Ectodermal cell (in vitro differentiated cells): ENCODE measurements at regions not wholly inside any gene's neighbourhood (a gene's known extent, or its start where the extent isn't known, plus 50 kb on each side); places are given as distances from the start of the nearest gene placed in this dataset.

ENCODE experiments used
- H3K27ac ChIP-seq: 2 replicates; pipeline ENCODE4 v1.7.0; 2013; ENCODE audit warnings: mild to moderate bottlenecking, low read depth, low read length; ENCODE audit not compliant: insufficient read depth, poor library complexity, severe bottlenecking
- H3K27me3 ChIP-seq: 2 replicates; pipeline ENCODE4 v1.7.0; 2013; ENCODE audit warnings: mild to moderate bottlenecking, low read length; ENCODE audit not compliant: insufficient read depth, control insufficient read depth, poor library complexity, severe bottlenecking
- H3K36me3 ChIP-seq: one replicate; pipeline ENCODE4 v1.7.0; 2013; ENCODE audit warnings: low read length; ENCODE audit not compliant: control insufficient read depth, insufficient read depth
- H3K4me1 ChIP-seq: one replicate; pipeline ENCODE4 v1.7.0; 2013; ENCODE audit warnings: low read length; ENCODE audit not compliant: control insufficient read depth, insufficient read depth
- H3K4me3 ChIP-seq: 2 replicates; pipeline ENCODE4 v1.7.0; 2013; ENCODE audit warnings: low read depth, low read length, control low read depth; ENCODE audit not compliant: insufficient read depth
- H3K9me3 ChIP-seq: 2 replicates; pipeline ENCODE4 v1.7.0; 2013; ENCODE audit warnings: mild to moderate bottlenecking, low read length, moderate library complexity; ENCODE audit not compliant: control insufficient read depth
- WGBS, 2 experiments: methylation state at CpG; one replicate each; pipeline ENCODE4 v1.1.7; 2013; ENCODE audit warnings: missing lambda C conversion rate in 2 of 2; 5-methylcytosine and 5-hydroxymethylcytosine counted together

DNA sequence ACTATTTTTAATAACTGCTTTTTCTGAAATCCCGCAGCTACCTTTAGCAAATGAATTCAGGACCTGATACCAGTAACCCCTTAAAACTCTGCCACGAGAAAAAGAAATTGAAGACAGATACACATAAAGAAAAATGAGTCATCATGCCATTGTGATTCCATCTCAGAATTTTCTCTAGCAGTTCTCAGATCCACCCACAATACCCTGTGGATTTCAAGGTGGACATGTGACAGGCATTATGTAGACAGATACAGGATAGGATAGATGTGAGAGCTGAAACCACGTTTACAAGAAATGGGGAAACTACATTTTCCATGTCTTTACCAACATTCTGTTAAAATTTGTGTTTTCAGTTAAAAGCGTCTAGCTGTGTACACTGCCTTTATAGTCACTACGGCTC lies 291.9 kb upstream of the NR2F2 start:
- WGBS, 2 experiments, result 91% methylated on average over 5 of the region's 5 CpGs
- Histone ChIP-seq H3K9me3 (no peaks in the 10 kb centered on the region), H3K36me3 (no peaks in the 10 kb centered on the region), H3K4me3 (no peak overlapping the region), H3K4me1 (peaks cover 35% of the 10 kb centered on the region), H3K27me3 (no peaks in the 10 kb centered on the region), H3K27ac (no peak overlapping the region)

GRCh38 chr15:96041982-96042733 lies 288.3 kb upstream of the NR2F2 start:
- no peak overlapping the region for H3K27ac ChIP-seq
- H3K4me3 ChIP-seq, result no peak overlapping the region
- peaks cover 16% of the 10 kb centered on the region for H3K4me1 ChIP-seq
- H3K9me3 ChIP-seq, result no peaks in the 10 kb centered on the region
- 91 to 95% methylated on average over 3 of the region's 3 CpGs for WGBS, 2 experiments
- H3K27me3 ChIP-seq, result no peaks in the 10 kb centered on the region
- H3K36me3 ChIP-seq, result no peaks in the 10 kb centered on the region

DNA sequence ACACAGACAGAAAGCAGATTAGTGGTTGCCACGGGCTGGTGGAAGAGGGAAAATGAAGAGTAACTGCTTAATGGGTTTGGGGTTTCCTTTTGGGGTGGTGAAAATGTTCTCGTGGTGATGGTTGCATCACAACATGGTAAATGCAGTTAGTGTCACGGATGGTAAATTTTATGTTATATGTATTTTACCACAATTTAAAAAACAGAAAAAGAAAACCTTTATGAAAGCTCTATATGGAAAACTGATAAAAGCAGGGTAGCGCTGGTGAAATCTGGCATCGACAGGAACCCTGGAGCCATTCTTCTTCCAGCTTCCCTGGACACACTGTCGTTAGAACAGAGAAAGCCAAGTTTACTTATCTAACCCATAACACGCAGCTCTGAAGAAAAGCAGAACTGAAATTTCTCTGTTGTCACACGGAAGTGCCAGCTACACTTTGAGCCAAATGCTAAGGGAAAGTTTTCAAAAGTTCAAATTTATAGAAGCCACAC lies 287.7 kb upstream of the NR2F2 start:
- H3K36me3 ChIP-seq, result no peaks in the 10 kb centered on the region
- no peaks in the 10 kb centered on the region for H3K9me3 ChIP-seq
- H3K27me3 ChIP-seq, result no peaks in the 10 kb centered on the region
- H3K27ac ChIP-seq, result no peak overlapping the region
- WGBS, 2 experiments, result 94 to 95% methylated on average over 6 to 7 of the region's 8 CpGs
- H3K4me1 ChIP-seq, result peaks cover 10% of the 10 kb centered on the region
- no peak overlapping the region for H3K4me3 ChIP-seq

DNA sequence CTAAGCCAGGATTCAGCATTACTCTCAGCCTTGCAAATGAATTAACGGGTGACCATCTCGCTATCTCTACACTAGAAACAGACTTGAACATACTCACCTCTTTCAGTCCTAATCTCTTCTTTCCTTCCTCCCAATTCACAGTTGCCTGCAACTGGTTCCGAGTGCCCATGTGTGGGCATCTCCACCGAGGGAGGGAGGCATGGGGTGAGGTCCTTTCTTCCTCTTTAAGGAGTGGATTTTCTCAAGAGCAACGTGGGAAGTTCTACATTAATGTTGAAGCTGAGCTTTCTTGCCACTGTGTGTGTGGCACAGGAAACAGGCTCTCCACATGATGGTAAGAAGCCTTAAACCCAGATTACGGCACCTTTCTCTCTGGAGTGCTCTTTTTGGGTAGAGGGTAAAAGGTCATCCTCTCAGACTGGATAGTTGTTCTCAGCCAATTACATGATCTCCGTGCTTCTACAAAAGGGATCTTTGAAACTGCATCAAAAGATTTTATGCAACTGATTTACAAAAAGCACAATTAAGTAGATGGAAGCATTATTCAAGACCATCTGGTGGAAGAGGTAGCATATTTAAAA lies 286.8 kb upstream of the NR2F2 start:
- H3K36me3 ChIP-seq, result no peaks in the 10 kb centered on the region
- H3K27ac ChIP-seq, result no peak overlapping the region
- H3K4me3 ChIP-seq, result no peak overlapping the region
- H3K27me3 ChIP-seq, result no peaks in the 10 kb centered on the region
- H3K9me3 ChIP-seq, result no peaks in the 10 kb centered on the region
- WGBS, 2 experiments, result 85 to 92% methylated on average over 7 of the region's 7 CpGs
- H3K4me1 ChIP-seq, result peaks cover 5% of the 10 kb centered on the region

GRCh38 chr15:96046620-96047240 lies 283.8 kb upstream of the NR2F2 start:
- peaks cover 9% of the 10 kb centered on the region for H3K4me1 ChIP-seq
- no peak overlapping the region for H3K27ac ChIP-seq
- H3K36me3 ChIP-seq, result no peaks in the 10 kb centered on the region
- H3K4me3 ChIP-seq, result no peak overlapping the region
- WGBS, 2 experiments, result 89 to 94% methylated on average over 5 of the region's 5 CpGs
- H3K27me3 ChIP-seq, result no peaks in the 10 kb centered on the region
- H3K9me3 ChIP-seq, result no peaks in the 10 kb centered on the region

GRCh38 chr15:96047255-96047931 lies 283.1 kb upstream of the NR2F2 start:
- 86 to 92% methylated on average over 13 to 14 of the region's 14 CpGs for WGBS, 2 experiments
- no peak overlapping the region for H3K27ac ChIP-seq
- no peaks in the 10 kb centered on the region for H3K9me3 ChIP-seq
- peaks cover 15% of the 10 kb centered on the region for H3K4me1 ChIP-seq
- H3K4me3 ChIP-seq, result no peak overlapping the region
- H3K36me3 ChIP-seq, result no peaks in the 10 kb centered on the region
- no peaks in the 10 kb centered on the region for H3K27me3 ChIP-seq

DNA sequence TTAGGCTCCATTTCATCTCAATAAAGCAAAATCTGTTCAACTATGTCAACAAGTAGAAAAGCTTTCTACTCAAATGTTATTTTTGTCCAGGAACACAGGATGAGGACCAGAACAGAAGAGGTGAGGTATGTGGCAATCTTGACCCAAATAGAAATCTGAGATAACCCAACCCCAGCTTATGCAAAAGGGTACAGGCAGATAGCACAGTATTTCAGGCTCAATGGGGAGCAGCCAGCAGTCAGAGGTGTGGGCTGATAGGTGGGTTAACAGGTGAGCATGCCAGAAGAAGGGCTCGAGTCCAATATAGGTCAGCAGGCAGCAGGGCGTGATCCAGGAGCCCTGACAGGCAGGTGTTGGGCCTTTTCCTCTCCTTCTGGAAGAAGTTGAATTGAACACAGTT lies 281.2 kb upstream of the NR2F2 start:
- 81 to 94% methylated on average over 2 of the region's 2 CpGs for WGBS, 2 experiments
- Histone ChIP-seq H3K27me3 (no peaks in the 10 kb centered on the region), H3K4me1 (peaks cover 29% of the 10 kb centered on the region), H3K27ac (no peak overlapping the region), H3K4me3 (no peak overlapping the region), H3K36me3 (no peaks in the 10 kb centered on the region), H3K9me3 (no peaks in the 10 kb centered on the region)

GRCh38 chr15:96049766-96050165 lies 280.7 kb upstream of the NR2F2 start:
- Histone ChIP-seq H3K27ac (no peak overlapping the region), H3K9me3 (no peaks in the 10 kb centered on the region), H3K36me3 (no peaks in the 10 kb centered on the region), H3K27me3 (no peaks in the 10 kb centered on the region), H3K4me3 (no peak overlapping the region), H3K4me1 (peaks cover 29% of the 10 kb centered on the region)
- 83 to 100% methylated on average over 1 of the region's 1 CpG for WGBS, 2 experiments

GRCh38 chr15:96051598-96051997 lies 278.9 kb upstream of the NR2F2 start:
- no peaks in the 10 kb centered on the region for H3K9me3 ChIP-seq

GRCh38 chr15:96052154-96052553 lies 278.3 kb upstream of the NR2F2 start:
- Histone ChIP-seq H3K27ac (peak overlapping the region; percentile 62), H3K4me3 (no peak overlapping the region), H3K27me3 (no peaks in the 10 kb centered on the region), H3K4me1 (peaks cover 29% of the 10 kb centered on the region), H3K36me3 (no peaks in the 10 kb centered on the region), H3K9me3 (no peaks in the 10 kb centered on the region)
- 50 to 52% methylated on average over 4 of the region's 4 CpGs for WGBS, 2 experiments

More at GRCh38 chr15:96051598-96051997, 278.9 kb upstream of the NR2F2 start:
- 87 to 93% methylated on average over 2 of the region's 2 CpGs for WGBS, 2 experiments
- H3K27ac ChIP-seq, result no peak overlapping the region
- H3K4me3 ChIP-seq, result no peak overlapping the region
- no peaks in the 10 kb centered on the region for H3K36me3 ChIP-seq
- no peaks in the 10 kb centered on the region for H3K27me3 ChIP-seq
- H3K4me1 ChIP-seq, result peaks cover 29% of the 10 kb centered on the region
